GM21717 (cell line): ENCODE measurements at regions not wholly inside any gene's neighbourhood (a gene's known extent, or its start where the extent isn't known, plus 50 kb on each side); places are given as distances from the start of the nearest gene placed in this dataset.
"Not testable (repeated sequence)": the region's sequence is repeated elsewhere in the genome, so short reads cannot be mapped to it uniquely, and the experiment has no call there.

ENCODE experiments used
- ATAC-seq: cut with Tn5 transposase; IDR thresholded peaks from one replicate; pipeline ENCODE4 v1.9.1; 2021; ENCODE audit warnings: mild to moderate bottlenecking, moderate library complexity; ENCODE audit not compliant: unreplicated experiment

- ATAC-seq = no peak
Observed at GRCh38 chr1:198416296-198416695, 124.2 kb downstream of the ATP6V1G3 start.

- no peak for ATAC-seq
Observed at GRCh38 chr1:198411240-198411639, 129.2 kb downstream of the ATP6V1G3 start.

GRCh38 chr1:198408716-198409115 is 131.8 kb downstream of the ATP6V1G3 start:
- ATAC-seq = no peak

GRCh38 chr1:198404632-198405031 is 135.8 kb downstream of the ATP6V1G3 start:
- ATAC-seq = not testable (repeated sequence)

- ATAC-seq = no peak
Observed at GRCh38 chr1:198400063-198400462, 140.4 kb downstream of the ATP6V1G3 start.

GRCh38 chr1:198399452-198399851 is 141.0 kb downstream of the ATP6V1G3 start:
- ATAC-seq = no peak

- ATAC-seq = no peak
Observed at GRCh38 chr1:198397208-198397808, 143.2 kb downstream of the ATP6V1G3 start.

GRCh38 chr1:198391393-198392020 is 149.0 kb downstream of the ATP6V1G3 start:
- ATAC-seq = no peak

GRCh38 chr1:198387587-198387986 is 152.9 kb downstream of the ATP6V1G3 start:
- ATAC-seq = no peak

GRCh38 chr1:198380275-198380674 is 160.2 kb downstream of the ATP6V1G3 start:
- ATAC-seq = no peak

- no peak for ATAC-seq
Observed at GRCh38 chr1:198377702-198378101, 162.8 kb downstream of the ATP6V1G3 start.

- ATAC-seq = no peak
Observed at GRCh38 chr1:198374288-198374687, 166.2 kb downstream of the ATP6V1G3 start.

GRCh38 chr1:198373376-198373775 is 167.1 kb downstream of the ATP6V1G3 start:
- no peak for ATAC-seq
